SKM-1 treated with dmso at 0.1 percent for 144 hours (cell line): ENCODE measurements at regions not wholly inside any gene's neighbourhood (a gene's known extent, or its start where the extent isn't known, plus 50 kb on each side); places are given as distances from the start of the nearest gene placed in this dataset.

ENCODE experiments used
- DNase-seq: peaks from one replicate; lab custom pipeline; 2025; ENCODE audit not compliant: unreplicated experiment; lab: John Stamatoyannopoulos, UW

- no peak for DNase-seq
Measured at GRCh38 chr4:27248829-27249228, 388.2 kb downstream of the STIM2 start.

GRCh38 chr4:27251771-27252170 is 391.1 kb downstream of the STIM2 start:
- no peak for DNase-seq

DNA sequence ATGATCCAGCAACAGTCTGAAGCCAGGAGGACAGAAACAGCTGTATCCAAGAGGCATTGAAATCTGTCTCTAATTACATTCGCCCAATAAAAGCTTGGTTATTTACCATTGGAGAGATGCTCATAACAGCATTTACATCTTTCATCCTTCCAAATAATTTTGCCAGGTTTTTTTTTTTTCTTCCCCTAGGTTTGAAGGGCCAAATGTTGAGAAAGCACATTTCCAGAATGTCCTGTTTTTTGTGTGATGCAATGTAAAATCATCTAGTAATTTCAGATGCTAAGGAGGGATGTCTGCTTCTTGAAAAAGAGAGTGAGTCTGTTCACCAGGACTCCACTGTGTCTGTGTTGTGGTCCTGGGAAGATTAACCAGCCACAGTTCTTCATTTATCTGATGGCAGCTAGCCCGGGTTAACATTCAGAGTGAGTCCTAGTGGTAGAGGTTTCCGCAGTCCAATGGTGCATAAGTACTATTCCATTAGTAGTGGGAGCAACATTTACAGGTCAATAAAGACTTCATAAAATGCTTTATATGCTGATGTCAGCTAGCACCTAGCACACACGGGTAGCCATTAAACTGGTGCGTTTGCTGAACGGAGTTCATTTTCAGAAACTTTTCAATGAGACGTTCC is 406.8 kb downstream of the STIM2 start:
- DNase-seq = no peak

GRCh38 chr4:27267970-27268355 is 407.3 kb downstream of the STIM2 start:
- DNase-seq = no peak

- DNase-seq = no peak
Measured at GRCh38 chr4:27270435-27270834, 409.8 kb downstream of the STIM2 start.

DNA sequence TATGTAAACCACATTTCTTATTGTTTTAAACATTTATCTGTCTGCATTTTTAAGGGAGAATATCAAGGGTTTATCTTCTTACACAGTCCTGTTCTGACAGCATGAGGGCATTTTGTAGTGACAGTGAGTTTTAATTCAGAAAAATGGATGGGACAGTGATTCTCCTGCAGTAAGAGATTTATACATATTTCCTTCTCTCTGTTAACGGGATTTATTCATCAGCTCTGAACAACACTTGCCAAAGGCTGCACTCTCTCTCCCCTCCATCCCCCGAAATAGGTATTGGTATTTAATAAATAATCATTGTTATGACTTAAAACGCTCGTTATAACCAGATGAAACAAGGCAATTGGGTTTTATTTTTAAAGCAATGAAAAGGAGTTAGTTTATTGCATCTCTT is 410.9 kb downstream of the STIM2 start:
- DNase-seq = no peak

- no peak for DNase-seq
Measured at GRCh38 chr4:27272217-27272616, 411.6 kb downstream of the STIM2 start.

DNA sequence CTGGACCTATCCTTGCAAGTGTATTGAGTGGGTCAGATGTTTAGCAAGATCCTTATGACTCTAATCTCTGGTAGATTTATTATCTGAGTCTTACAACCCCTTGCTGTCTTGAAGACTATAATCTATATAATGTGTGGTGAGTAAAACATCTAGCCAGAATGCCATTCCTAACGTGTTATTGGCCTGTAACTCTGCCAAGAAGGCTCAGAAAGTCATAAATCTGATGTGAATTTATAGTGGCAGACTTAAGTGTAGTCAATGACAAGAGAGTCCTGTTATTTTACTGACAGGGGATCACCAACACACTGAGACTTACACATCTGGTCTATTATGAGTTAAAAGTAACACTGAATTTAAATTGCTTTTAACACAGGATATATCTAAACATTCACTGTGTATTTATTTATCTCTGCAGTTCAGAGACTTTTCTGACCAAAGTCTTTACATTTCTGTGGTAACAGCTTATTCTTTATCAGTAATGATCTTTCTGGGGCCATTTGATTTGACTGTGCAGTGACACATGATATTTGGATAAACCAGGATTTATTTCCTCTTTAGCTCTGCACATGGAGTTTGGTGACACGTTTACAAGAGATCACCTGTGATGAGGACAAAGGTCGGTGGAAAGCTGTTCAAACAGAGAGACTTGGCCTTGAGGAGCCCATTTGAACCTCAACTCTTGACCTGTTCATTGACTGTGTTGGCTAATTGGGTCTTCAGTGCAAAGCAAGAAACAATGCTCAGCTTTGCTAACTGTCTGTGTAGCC is 415.8 kb downstream of the STIM2 start:
- DNase-seq = no peak

GRCh38 chr4:27278615-27279375 is 418.2 kb downstream of the STIM2 start:
- DNase-seq = no peak

- no peak for DNase-seq
Measured at GRCh38 chr4:27288496-27288895, 427.9 kb downstream of the STIM2 start.

- no peak for DNase-seq
Measured at GRCh38 chr4:27289704-27290103, 429.1 kb downstream of the STIM2 start.

- DNase-seq = no peak
Measured at GRCh38 chr4:27293831-27294230, 433.2 kb downstream of the STIM2 start.

DNA sequence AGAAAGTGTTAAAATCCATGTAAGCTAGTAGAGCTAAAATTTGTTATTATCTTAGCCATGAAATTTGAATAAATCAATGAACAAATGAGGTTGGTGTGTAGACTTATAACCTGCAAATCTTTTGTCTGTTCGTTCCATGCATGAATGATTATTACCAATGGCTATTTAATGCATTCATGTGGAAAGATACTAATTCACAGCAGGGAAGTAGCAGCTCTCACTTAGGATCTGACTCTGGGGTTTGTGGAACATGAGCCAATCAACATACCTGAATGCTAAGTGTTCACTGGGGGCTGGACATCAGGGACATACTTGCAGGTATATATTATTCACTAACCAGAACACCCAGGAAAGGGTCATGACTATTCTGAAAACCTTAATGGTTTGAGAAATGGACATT is 444.1 kb downstream of the STIM2 start:
- DNase-seq = no peak

GRCh38 chr4:27305246-27305645 is 444.6 kb downstream of the STIM2 start:
- no peak for DNase-seq

DNA sequence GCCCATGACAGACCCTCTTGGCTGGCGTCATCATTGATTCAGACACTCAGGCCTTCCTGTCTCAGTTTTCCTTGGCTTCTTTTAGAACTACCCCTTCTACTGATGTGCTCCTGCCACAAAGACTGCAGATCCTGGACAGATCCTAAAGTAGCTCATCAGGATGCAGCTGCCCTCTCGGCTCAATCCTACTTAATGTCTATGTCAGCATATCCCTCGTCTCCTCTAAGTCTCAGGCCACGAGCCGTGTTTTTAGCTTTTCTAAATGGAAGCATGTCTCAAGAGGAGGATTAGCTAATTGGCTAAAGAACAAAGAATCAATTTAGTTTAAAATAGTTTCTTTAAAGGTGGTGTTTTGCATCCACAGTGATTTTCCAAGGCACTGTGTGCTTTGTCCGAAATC is 447.7 kb downstream of the STIM2 start:
- no peak for DNase-seq

DNA sequence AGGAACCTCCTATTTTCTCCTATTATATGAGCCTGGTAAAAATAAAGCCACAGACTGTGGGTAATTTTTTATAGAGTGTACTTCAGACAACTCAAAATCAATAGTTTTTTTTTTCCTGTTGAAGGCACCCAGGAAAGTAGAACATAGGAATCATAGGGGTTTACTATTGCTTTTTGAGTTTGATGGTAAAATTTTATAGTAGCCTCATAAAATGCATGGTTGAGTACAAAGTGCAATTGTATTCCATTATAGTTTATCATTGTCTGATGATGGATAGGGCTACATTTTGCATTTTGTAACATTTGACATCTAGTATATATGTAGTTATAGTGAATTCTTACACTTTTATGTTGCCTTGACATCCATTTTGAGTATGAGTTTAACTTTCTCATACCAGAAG is 455.0 kb downstream of the STIM2 start:
- DNase-seq = no peak

GRCh38 chr4:27316176-27316575 is 455.5 kb downstream of the STIM2 start:
- DNase-seq = no peak

DNA sequence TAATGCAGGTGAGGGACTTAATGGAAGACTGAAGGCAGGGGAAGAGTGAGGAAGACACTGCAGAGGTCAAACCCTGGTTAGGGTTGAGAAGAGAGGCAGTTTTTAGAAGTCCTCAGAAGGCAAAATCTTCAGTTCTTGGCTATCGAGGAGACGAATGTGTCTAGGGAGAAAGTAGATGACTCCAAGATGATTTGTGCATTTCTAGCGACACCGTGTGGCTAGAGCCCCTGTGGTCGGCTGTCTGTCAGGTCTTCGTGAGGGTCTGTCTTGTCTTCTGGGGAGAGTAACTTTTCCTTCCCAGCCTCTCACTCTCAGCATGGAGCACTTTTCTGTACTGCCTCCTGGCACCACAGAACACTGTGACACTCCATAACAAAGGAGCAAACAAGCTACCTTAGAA is 458.1 kb downstream of the STIM2 start:
- DNase-seq = peak; percentile 59

DNA sequence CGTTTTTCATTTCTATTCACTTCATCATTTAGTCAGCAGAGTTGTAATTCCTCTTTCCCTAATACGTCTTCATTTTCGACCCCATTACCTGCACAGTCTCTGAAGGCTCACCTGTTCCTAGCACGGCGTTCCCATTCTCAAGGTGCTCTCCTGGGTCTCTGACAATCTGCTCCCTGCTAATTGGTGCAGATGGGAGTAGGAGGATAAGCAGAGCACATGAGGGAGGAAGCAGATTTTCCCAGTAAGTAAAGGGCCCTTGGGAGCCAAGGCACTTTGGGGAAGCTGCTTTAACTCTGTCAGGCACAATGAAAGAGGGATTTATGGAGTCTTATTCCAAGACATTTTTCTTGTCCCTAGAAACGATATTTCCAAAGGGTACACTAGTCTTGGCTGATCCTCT is 466.4 kb downstream of the STIM2 start:
- no peak for DNase-seq

- peak; percentile 44 for DNase-seq
Measured at GRCh38 chr4:27327421-27328181, 467.0 kb downstream of the STIM2 start.

- DNase-seq = no peak
Measured at GRCh38 chr4:27338530-27338929, 477.9 kb downstream of the STIM2 start.
